SK-N-SH (cell line): ENCODE measurements at regions not wholly inside any gene's neighbourhood (a gene's known extent, or its start where the extent isn't known, plus 50 kb on each side); places are given as distances from the start of the nearest gene placed in this dataset.

Experiments used
- EP300 ChIP-seq, 2 experiments: IDR thresholded peaks; 2 replicates each; pipeline versions ENCODE4 v1.4.0 to v1.6.1; 2012; ENCODE audit warnings: borderline replicate concordance in 1 of 2, low read depth in 1 of 2, low read length in 1 of 2
- FOXM1 ChIP-seq: IDR thresholded peaks from 2 replicates; pipeline ENCODE4 v1.4.0; 2012; ENCODE audit warnings: low read depth, mild to moderate bottlenecking
- GABPA ChIP-seq: IDR thresholded peaks from 2 replicates; pipeline ENCODE4 v1.4.0; 2012; ENCODE audit warnings: low read depth, mild to moderate bottlenecking
- MXI1 ChIP-seq: IDR thresholded peaks from 2 replicates; pipeline ENCODE4 v1.6.1; 2012; ENCODE audit warnings: mild to moderate bottlenecking, low read depth, low read length, improper control_type of control experiment
- POLR2AphosphoS5 ChIP-seq: IDR thresholded peaks from 2 replicates; pipeline ENCODE4 v1.6.1; 2012; ENCODE audit warnings: low read depth, low read length
- SMC3 ChIP-seq: IDR thresholded peaks from 2 replicates; pipeline ENCODE4 v1.6.1; 2012; ENCODE audit warnings: low read depth, low read length, improper control_type of control experiment
- TAF1 ChIP-seq: IDR thresholded peaks from 2 replicates; pipeline ENCODE4 v1.6.1; 2012; ENCODE audit warnings: low read depth, mild to moderate bottlenecking, low read length, moderate library complexity, borderline replicate concordance
- TEAD4 ChIP-seq: IDR thresholded peaks from 2 replicates; pipeline ENCODE4 v1.4.0; 2012; ENCODE audit warnings: mild to moderate bottlenecking, borderline replicate concordance; ENCODE audit not compliant: insufficient read depth
- USF2 ChIP-seq: fragments of 150-350 bp; IDR thresholded peaks from 2 replicates; pipeline ENCODE4 v1.6.1; 2017; ENCODE audit warnings: antibody characterized with exemption, low read length, low read depth, borderline replicate concordance
- TF ChIP-seq, protein P1 (sequence below): fragments of 200-600 bp; sonication (generic); IDR thresholded peaks from 2 replicates; pipeline ENCODE4 v1.6.1; 2017; ENCODE audit warnings: antibody characterized with exemption, mild to moderate bottlenecking, moderate library complexity

DNA sequence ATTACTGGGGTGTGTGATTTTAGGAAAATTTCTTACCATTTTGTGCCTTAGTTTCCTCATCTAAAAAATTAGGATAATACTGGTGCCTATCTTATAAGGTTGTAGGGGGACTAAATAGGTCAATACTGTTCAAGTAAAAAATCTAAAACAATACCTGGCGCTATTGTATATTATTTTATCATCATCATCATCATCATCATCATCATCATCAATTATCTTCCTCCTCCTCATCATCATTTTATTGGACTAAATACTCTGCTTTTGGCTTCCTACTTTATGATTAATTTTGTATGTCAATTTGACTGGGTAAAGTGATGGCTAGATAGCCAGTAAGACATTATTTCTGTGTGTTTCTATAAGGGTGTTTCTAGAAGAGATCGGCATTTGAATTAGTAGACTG is 435.5 kb downstream of the DHX35 start:
- TF ChIP-seq MXI1 (no peak), POLR2AphosphoS5 (no peak), GABPA (no peak), TAF1 (no peak), FOXM1 (no peak), TEAD4 (no peak), EP300 (IDR thresholded peaks at IDR 0.05; ENCODE audit: borderline replicate concordance in 1 of 2, low read depth in 1 of 2, low read length in 1 of 2) (no peak), USF2 (no peak), SMC3 (no peak)
- TF ChIP-seq, protein P1, sequence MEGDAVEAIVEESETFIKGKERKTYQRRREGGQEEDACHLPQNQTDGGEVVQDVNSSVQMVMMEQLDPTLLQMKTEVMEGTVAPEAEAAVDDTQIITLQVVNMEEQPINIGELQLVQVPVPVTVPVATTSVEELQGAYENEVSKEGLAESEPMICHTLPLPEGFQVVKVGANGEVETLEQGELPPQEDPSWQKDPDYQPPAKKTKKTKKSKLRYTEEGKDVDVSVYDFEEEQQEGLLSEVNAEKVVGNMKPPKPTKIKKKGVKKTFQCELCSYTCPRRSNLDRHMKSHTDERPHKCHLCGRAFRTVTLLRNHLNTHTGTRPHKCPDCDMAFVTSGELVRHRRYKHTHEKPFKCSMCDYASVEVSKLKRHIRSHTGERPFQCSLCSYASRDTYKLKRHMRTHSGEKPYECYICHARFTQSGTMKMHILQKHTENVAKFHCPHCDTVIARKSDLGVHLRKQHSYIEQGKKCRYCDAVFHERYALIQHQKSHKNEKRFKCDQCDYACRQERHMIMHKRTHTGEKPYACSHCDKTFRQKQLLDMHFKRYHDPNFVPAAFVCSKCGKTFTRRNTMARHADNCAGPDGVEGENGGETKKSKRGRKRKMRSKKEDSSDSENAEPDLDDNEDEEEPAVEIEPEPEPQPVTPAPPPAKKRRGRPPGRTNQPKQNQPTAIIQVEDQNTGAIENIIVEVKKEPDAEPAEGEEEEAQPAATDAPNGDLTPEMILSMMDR: no peak
